OCI-LY3 (cell line): ENCODE measurements at regions not wholly inside any gene's neighbourhood (a gene's known extent, or its start where the extent isn't known, plus 50 kb on each side); places are given as distances from the start of the nearest gene placed in this dataset.

Source experiments
- H2AFZ ChIP-seq: fragments of 200-600, 300-600 bp; shearing (Covaris generic); 2 replicates; pipeline ENCODE4 v1.6.0; 2014; ENCODE audit warnings: antibody characterized with exemption, low read depth, low read length
- H3K27ac ChIP-seq: fragments of 200-600, 300-600 bp; sonication (generic); 2 replicates; pipeline ENCODE4 v1.5.1; 2014; ENCODE audit warnings: mild to moderate bottlenecking, low read length, moderate library complexity, mixed read lengths
- H3K27me3 ChIP-seq: fragments of 200-600, 300-600 bp; sonication (generic); 2 replicates; pipeline ENCODE4 v1.6.1; 2014; ENCODE audit warnings: low read depth, low read length, mixed read lengths
- H3K36me3 ChIP-seq: fragments of 200-600, 300-600 bp; sonication (generic); replicated peaks from 2 replicates; pipeline ENCODE3; 2014; ENCODE audit warnings: low read depth, low read length, mixed read lengths
- H3K4me1 ChIP-seq: fragments of 300-600, 200-600 bp; sonication (generic); 2 replicates; pipeline ENCODE4 v1.6.1; 2014; ENCODE audit warnings: low read length, mixed read lengths
- H3K4me2 ChIP-seq: fragments of 200-600, 300-600 bp; sonication (generic); 2 replicates; pipeline ENCODE4 v1.6.1; 2014; ENCODE audit warnings: low read length, mixed read lengths
- H3K4me3 ChIP-seq: fragments of 300-600, 200-600 bp; sonication (generic); 2 replicates; pipeline ENCODE4 v1.5.1; 2014; ENCODE audit warnings: antibody characterized with exemption, mild to moderate bottlenecking, low read length, moderate library complexity
- H3K79me2 ChIP-seq: fragments of 300-600, 200-600 bp; shearing (Covaris generic); 2 replicates; pipeline ENCODE4 v1.6.1; 2014; ENCODE audit warnings: mild to moderate bottlenecking, low read length, mixed read lengths
- H3K9ac ChIP-seq: fragments of 300-600, 200-600 bp; shearing (Covaris generic); 2 replicates; pipeline ENCODE4 v1.6.0; 2014; ENCODE audit warnings: mild to moderate bottlenecking, low read length, moderate library complexity
- H3K9me3 ChIP-seq: fragments of 200-600, 300-600 bp; shearing (Covaris generic); 2 replicates; pipeline ENCODE4 v1.6.1; 2014; ENCODE audit warnings: low read length, mixed read lengths; ENCODE audit not compliant: insufficient read depth
- H4K20me1 ChIP-seq: fragments of 200-600, 300-600 bp; sonication (generic); 2 replicates; pipeline ENCODE4 v1.6.1; 2016; ENCODE audit warnings: low read length, mixed read lengths; ENCODE audit not compliant: insufficient read depth
- CTCF ChIP-seq: fragments of 200-600, 300-600 bp; sonication (generic); IDR thresholded peaks from 2 replicates; pipeline ENCODE4 v1.5.1; 2014; ENCODE audit warnings: antibody characterized with exemption, low read length, low read depth
- EZH2phosphoT487 ChIP-seq: fragments of 200-600 bp; shearing (Covaris generic); IDR thresholded peaks from 2 replicates; pipeline ENCODE4 v1.6.1; 2018; ENCODE audit warnings: antibody characterized with exemption, mixed run types, low read depth

- Histone ChIP-seq H2AFZ (no peak overlapping the region; the same call in 1 of the 2 replicates), H3K36me3 (no peaks in the 10 kb centered on the region), H3K27ac (no peak overlapping the region), H3K27me3 (peaks cover 56% of the 10 kb centered on the region), H3K9me3 (no peaks in the 10 kb centered on the region), H3K79me2 (no peaks in the 10 kb centered on the region), H3K9ac (no peak overlapping the region), H3K4me3 (no peak overlapping the region), H3K4me1 (no peaks in the 10 kb centered on the region), H3K4me2 (no peak overlapping the region), H4K20me1 (no peaks in the 10 kb centered on the region)
- TF ChIP-seq CTCF, result no peak
- TF ChIP-seq EZH2phosphoT487, result no peak
Measured at GRCh38 chr13:44322928-44323327, 50.7 kb upstream of the SERP2 start.

- H3K27me3 ChIP-seq, result peaks cover 50% of the 10 kb centered on the region
- no peaks in the 10 kb centered on the region for H3K9me3 ChIP-seq
- H3K4me1 ChIP-seq, result no peaks in the 10 kb centered on the region
- H3K36me3 ChIP-seq, result no peaks in the 10 kb centered on the region
- no peak overlapping the region for H3K4me3 ChIP-seq
- no peaks in the 10 kb centered on the region for H4K20me1 ChIP-seq
- no peak for TF ChIP-seq CTCF
- H3K9ac ChIP-seq, result no peak overlapping the region
- H2AFZ ChIP-seq, result no peak overlapping the region
- no peaks in the 10 kb centered on the region for H3K79me2 ChIP-seq
- no peak overlapping the region for H3K27ac ChIP-seq
- no peak overlapping the region for H3K4me2 ChIP-seq
Measured at GRCh38 chr13:44323754-44324153, 49.9 kb upstream of the SERP2 start.
